ENCODE measurements at regions not wholly inside any gene's neighbourhood (a gene's known extent, or its start where the extent isn't known, plus 50 kb on each side); places are given as distances from the start of the nearest gene placed in this dataset.
A peak's percentile ranks its signal among the peaks of the same experiment; 100 is the strongest.

GRCh38 chr9:82524407-82524806 lies 535.8 kb downstream of the SPATA31D1 start:
- TF ChIP-seq EZH2phosphoT487 (IDR thresholded peaks at IDR 0.05), result no peak
- peak; percentile 16 for TF ChIP-seq CTCF (IDR thresholded peaks at IDR 0.05)
